OCI-LY7 (cell line): ENCODE measurements at regions not wholly inside any gene's neighbourhood (a gene's known extent, or its start where the extent isn't known, plus 50 kb on each side); places are given as distances from the start of the nearest gene placed in this dataset.

Experiments used
- BruUV-seq: library from RNA; stranded (reverse); fragments of 400-500 nt; replicated peaks from 2 replicates; lab custom pipeline; 2021; lab: Mats Ljungman, UMichigan
- CTCF ChIA-PET: fragments of 300-600 bp; sonication (Branson Sonifier 250); formaldehyde crosslinking; loops from one replicate; lab custom pipeline; 2022; ENCODE audit warnings: antibody characterized with exemption; ENCODE audit not compliant: unreplicated experiment; lab: Charles Lee
- POLR2A ChIA-PET: fragments of 300-600 bp; sonication (Branson Sonifier 250); formaldehyde crosslinking; loops from one replicate; lab custom pipeline; 2022; ENCODE audit warnings: antibody characterized with exemption; lab: Charles Lee
- DNase-seq: peaks from one replicate; pipeline ENCODE4 v3.0.0-alpha.2; 2015; ENCODE audit warnings: low spot score
- H2AFZ ChIP-seq: fragments of 200-600 bp; sonication (generic), shearing (Covaris generic); 2 replicates; pipeline ENCODE4 v1.6.1; 2014; ENCODE audit warnings: mild to moderate bottlenecking, antibody characterized with exemption, low read length, moderate library complexity
- H3K27ac ChIP-seq: fragments of 200-600 bp; sonication (generic); 2 replicates; pipeline ENCODE4 v1.5.1; 2014; ENCODE audit warnings: mixed run types, low read depth, mild to moderate bottlenecking, moderate library complexity, low read length, inconsistent platforms; ENCODE audit not compliant: poor library complexity, severe bottlenecking
- H3K36me3 ChIP-seq: fragments of 200-600 bp; sonication (generic); 2 replicates; pipeline ENCODE4 v1.6.1; 2014; ENCODE audit warnings: mild to moderate bottlenecking, antibody characterized with exemption, low read length, moderate library complexity, mixed read lengths; ENCODE audit not compliant: insufficient read depth
- H3K4me1 ChIP-seq: fragments of 200-600 bp; sonication (generic); 2 replicates; pipeline ENCODE4 v1.5.1; 2014; ENCODE audit warnings: mild to moderate bottlenecking, low read length; ENCODE audit not compliant: insufficient read depth, poor library complexity, severe bottlenecking
- H3K4me2 ChIP-seq: fragments of 200-600 bp; sonication (generic); 2 replicates; pipeline ENCODE4 v1.6.1; 2014; ENCODE audit warnings: mild to moderate bottlenecking, low read length
- H3K4me3 ChIP-seq: fragments of 200-600 bp; sonication (generic); 2 replicates; pipeline ENCODE4 v1.5.1; 2014; ENCODE audit warnings: mild to moderate bottlenecking, low read depth, low read length; ENCODE audit not compliant: poor library complexity, severe bottlenecking
- H3K79me2 ChIP-seq: fragments of 200-600 bp; sonication (generic); 2 replicates; pipeline ENCODE4 v1.6.1; 2016; ENCODE audit warnings: low read depth, mild to moderate bottlenecking, low read length, moderate library complexity, mixed read lengths; ENCODE audit not compliant: insufficient read depth
- H3K9me2 ChIP-seq: fragments of 200-600 bp; sonication (generic); 2 replicates; pipeline ENCODE4 v1.6.1; 2016; ENCODE audit warnings: mild to moderate bottlenecking, low read length, mixed read lengths; ENCODE audit not compliant: insufficient read depth
- H3K9me3 ChIP-seq: fragments of 200-600 bp; sonication (generic); 2 replicates; pipeline ENCODE4 v1.6.1; 2014; ENCODE audit warnings: mild to moderate bottlenecking, mixed run types, low read length, mixed read lengths
- H4K20me1 ChIP-seq: fragments of 200-600 bp; sonication (generic); 2 replicates; pipeline ENCODE4 v1.6.1; 2014; ENCODE audit warnings: mild to moderate bottlenecking, antibody characterized with exemption, low read length, moderate library complexity, mixed read lengths; ENCODE audit not compliant: insufficient read depth
- EZH2phosphoT487 ChIP-seq: fragments of 200-600 bp; sonication (generic); IDR thresholded peaks from 2 replicates; pipeline ENCODE4 v1.6.1; 2018; ENCODE audit warnings: low read depth, borderline replicate concordance, mild to moderate bottlenecking, mixed run types, antibody characterized with exemption, low read length, moderate library complexity, mixed read lengths
- intact Hi-C: fragments of 100-400 bp; cut with micrococcal nuclease; formaldehyde crosslinking; loops from one replicate; pipeline ENCODE4 v1.10.0; 2022; ENCODE audit not compliant: unreplicated experiment
- TF ChIP-seq, protein P1 (sequence below): fragments of 200-600 bp; sonication (generic); conservative IDR thresholded peaks from 2 replicates; pipeline ENCODE4 v1.5.1; 2014; ENCODE audit warnings: mild to moderate bottlenecking, antibody characterized with exemption, low read length, moderate library complexity, mixed read lengths

DNA sequence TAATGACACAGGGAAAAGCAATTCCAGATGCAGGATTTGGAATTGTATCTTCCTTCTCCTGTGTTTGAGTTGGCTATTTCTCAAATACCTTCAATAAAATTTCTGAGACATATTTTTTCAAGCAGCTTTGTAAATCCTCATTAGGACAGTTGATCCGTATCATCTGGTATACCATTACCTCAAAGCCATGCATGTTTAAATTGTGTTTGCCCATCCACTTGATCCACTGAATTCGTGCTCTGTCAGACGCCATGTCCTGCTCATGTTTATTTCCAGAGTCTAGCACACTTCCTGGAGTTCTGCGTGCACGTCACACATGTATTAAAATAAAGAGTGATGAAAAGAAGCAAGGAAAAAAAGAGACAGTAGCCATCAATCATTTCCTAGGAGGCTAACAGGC lies 141.8 kb upstream of the CDC14C start:
- no peak for DNase-seq
- CTCF ChIA-PET: no interaction called here

DNA sequence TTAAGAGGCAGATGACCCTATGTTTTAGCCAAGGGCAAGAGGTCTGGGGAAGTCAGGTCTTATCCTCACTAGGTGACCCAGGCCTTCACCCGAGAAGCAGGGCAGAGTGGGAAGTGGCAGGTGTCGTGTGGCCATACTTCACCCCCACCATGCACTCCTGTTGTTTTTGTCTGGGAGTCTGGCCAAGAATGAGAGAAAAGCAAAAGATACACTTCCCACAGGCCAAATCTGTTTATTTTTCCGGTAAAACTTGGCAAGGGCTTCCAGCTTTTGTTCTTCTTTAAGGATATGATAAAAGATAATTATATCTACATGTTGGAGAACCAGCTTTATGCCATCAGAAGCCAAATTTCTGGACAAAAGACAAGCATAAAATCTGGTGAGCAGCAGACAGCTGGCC lies 137.4 kb upstream of the CDC14C start:
- Histone ChIP-seq H4K20me1 (no peaks in the 10 kb centered on the region), H3K4me1 (no peaks in the 10 kb centered on the region), H3K79me2 (no peaks in the 10 kb centered on the region), H3K27ac (no peak overlapping the region), H3K9me2 (no peaks in the 10 kb centered on the region), H3K4me3 (no peak overlapping the region), H3K4me2 (no peak overlapping the region), H3K36me3 (no peaks in the 10 kb centered on the region), H2AFZ (no peak overlapping the region), H3K9me3 (no peaks in the 10 kb centered on the region)
- DNase-seq: no peak
- no peak for TF ChIP-seq EZH2phosphoT487
- TF ChIP-seq, protein P1, sequence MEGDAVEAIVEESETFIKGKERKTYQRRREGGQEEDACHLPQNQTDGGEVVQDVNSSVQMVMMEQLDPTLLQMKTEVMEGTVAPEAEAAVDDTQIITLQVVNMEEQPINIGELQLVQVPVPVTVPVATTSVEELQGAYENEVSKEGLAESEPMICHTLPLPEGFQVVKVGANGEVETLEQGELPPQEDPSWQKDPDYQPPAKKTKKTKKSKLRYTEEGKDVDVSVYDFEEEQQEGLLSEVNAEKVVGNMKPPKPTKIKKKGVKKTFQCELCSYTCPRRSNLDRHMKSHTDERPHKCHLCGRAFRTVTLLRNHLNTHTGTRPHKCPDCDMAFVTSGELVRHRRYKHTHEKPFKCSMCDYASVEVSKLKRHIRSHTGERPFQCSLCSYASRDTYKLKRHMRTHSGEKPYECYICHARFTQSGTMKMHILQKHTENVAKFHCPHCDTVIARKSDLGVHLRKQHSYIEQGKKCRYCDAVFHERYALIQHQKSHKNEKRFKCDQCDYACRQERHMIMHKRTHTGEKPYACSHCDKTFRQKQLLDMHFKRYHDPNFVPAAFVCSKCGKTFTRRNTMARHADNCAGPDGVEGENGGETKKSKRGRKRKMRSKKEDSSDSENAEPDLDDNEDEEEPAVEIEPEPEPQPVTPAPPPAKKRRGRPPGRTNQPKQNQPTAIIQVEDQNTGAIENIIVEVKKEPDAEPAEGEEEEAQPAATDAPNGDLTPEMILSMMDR: no peak
- ChIA-PET POLR2A (no interaction called here), CTCF (no interaction called here)
- BruUV-seq: no TSS peak
- intact Hi-C loops: no loop called here

More for the DNA sequence above, 141.8 kb upstream of the CDC14C start:
- no peaks in the 10 kb centered on the region for H3K9me2 ChIP-seq
- H3K4me3 ChIP-seq: no peak overlapping the region
- TF ChIP-seq EZH2phosphoT487: no peak
- TF ChIP-seq, protein P1: no peak
- no peak overlapping the region for H3K27ac ChIP-seq
- BruUV-seq: no TSS peak
- no peaks in the 10 kb centered on the region for H3K79me2 ChIP-seq
- H4K20me1 ChIP-seq: no peaks in the 10 kb centered on the region
- no peak overlapping the region for H3K4me2 ChIP-seq
- no peaks in the 10 kb centered on the region for H3K4me1 ChIP-seq
- H2AFZ ChIP-seq: no peak overlapping the region
- POLR2A ChIA-PET: no interaction called here
- no peaks in the 10 kb centered on the region for H3K9me3 ChIP-seq
- intact Hi-C loops: no loop called here
- no peaks in the 10 kb centered on the region for H3K36me3 ChIP-seq

DNA sequence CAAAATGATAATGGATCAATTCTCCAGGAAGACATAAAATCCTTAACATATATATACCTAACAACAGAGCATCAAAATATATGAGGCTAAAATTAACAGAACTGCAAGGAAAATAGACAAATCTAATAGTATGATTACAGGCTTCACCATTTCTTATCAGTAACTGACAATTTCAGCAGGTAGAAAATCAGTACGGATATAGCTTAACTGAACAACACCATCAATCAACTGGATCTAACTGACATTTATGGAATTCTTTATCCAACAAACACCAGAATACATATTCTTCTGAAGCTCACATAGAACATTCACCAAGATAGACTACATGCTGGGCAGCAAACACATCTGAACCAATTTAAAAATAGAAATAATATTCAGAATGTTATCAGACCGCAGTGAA lies 121.1 kb upstream of the CDC14C start:
- H3K36me3 ChIP-seq: no peaks in the 10 kb centered on the region
- H3K27ac ChIP-seq: no peak overlapping the region
- no peaks in the 10 kb centered on the region for H3K4me1 ChIP-seq
- H3K9me2 ChIP-seq: no peaks in the 10 kb centered on the region
- H3K9me3 ChIP-seq: no peaks in the 10 kb centered on the region
- no peak overlapping the region for H3K4me3 ChIP-seq
- intact Hi-C loops: no loop called here
- no TSS peak for BruUV-seq
- no peak overlapping the region for H3K4me2 ChIP-seq
- no peak for DNase-seq
- H3K79me2 ChIP-seq: no peaks in the 10 kb centered on the region
- H2AFZ ChIP-seq: no peak overlapping the region
- TF ChIP-seq EZH2phosphoT487: no peak
- TF ChIP-seq, protein P1: no peak
- POLR2A ChIA-PET: interaction anchor here (1.1 kb wide), 1 partner anchor 15 kb away, joined by 3 read pairs; no protein-coding TSS in a partner anchor
- no peaks in the 10 kb centered on the region for H4K20me1 ChIP-seq
- CTCF ChIA-PET: no interaction called here
